ENCODE measurements at regions not wholly inside any gene's neighbourhood (a gene's known extent, or its start where the extent isn't known, plus 50 kb on each side); places are given as distances from the start of the nearest gene placed in this dataset.

DNA sequence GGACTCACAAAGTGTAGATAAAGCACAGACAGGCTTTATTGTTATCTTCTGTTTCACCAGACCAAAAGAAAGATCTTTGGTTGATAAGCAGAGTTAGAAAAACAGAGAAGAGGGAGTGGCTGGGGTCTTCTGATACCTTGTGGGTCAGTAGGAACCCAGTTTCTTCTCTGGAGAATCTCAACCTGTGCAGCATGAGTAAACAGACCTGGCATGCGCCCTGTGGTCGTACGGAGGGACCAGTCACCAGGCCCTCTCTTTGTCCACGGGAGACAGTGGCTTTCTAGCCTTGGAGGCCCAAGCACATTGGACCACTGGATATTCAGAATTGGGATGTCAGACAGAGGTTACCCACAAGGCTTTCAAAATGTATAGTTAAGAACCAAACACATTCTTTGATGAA lies 418.9 kb upstream of the FANCL start:
- H3K4me3 Mint-ChIP-seq = no peak overlapping the region
- no peaks in the 10 kb centered on the region for H3K27me3 Mint-ChIP-seq
- no peaks in the 10 kb centered on the region for H3K4me1 Mint-ChIP-seq
- H3K36me3 Mint-ChIP-seq (ENCODE audit: low read depth) = no peaks in the 10 kb centered on the region
- no peak for ATAC-seq
- no peak overlapping the region for H3K27ac Mint-ChIP-seq
- DNase-seq = no peak
- H3K9me3 Mint-ChIP-seq = no peaks in the 10 kb centered on the region

DNA sequence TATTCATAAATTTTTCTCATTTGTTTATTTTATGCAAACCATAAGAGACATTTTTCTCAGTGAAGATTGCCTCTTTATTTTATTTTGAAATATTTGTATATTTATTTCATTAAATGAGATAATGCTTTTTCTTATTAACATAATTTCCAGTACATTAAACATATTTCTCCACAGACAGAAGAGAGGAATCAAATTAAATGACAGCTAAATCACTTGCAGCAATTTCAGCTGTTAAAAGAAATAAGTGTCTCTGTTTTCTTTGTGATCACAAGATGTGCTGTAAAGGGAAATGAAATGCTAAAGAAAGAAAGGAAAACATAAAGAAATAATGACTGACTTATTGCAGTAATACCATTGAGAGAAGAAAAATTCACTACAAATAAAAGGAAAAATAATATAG lies 414.0 kb upstream of the FANCL start:
- DNase-seq (no peak), ATAC-seq (no peak)
- Mint-ChIP-seq H3K4me1 (no peaks in the 10 kb centered on the region), H3K4me3 (no peak overlapping the region), H3K27ac (no peak overlapping the region), H3K9me3 (no peaks in the 10 kb centered on the region), H3K36me3 (ENCODE audit: low read depth) (no peaks in the 10 kb centered on the region), H3K27me3 (no peaks in the 10 kb centered on the region)

DNA sequence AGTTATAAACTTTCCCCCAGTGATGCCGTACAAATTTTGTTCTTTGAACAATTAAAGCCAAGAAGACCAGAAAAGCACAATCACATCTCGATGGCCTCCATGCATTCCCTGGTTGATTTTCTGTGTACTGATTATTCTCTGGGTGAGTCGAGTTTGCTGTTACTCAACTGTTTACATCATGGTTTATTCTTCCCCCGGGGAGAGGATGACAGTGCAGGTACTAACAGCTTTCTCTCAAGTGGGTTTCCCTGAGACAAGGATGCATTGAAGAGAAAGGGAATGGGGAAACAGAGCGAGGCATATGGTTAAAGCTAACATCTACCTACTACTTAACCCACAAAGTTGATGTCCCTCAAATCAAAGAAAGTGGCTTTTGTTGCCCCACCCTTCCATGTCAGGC lies 410.8 kb upstream of the FANCL start:
- H3K27me3 Mint-ChIP-seq = no peaks in the 10 kb centered on the region
- H3K36me3 Mint-ChIP-seq (ENCODE audit: low read depth) = no peaks in the 10 kb centered on the region
- H3K4me1 Mint-ChIP-seq = no peaks in the 10 kb centered on the region
- no peaks in the 10 kb centered on the region for H3K9me3 Mint-ChIP-seq
- ATAC-seq (no peak), DNase-seq (no peak)
- H3K4me3 Mint-ChIP-seq = no peak overlapping the region
- no peak overlapping the region for H3K27ac Mint-ChIP-seq

DNA sequence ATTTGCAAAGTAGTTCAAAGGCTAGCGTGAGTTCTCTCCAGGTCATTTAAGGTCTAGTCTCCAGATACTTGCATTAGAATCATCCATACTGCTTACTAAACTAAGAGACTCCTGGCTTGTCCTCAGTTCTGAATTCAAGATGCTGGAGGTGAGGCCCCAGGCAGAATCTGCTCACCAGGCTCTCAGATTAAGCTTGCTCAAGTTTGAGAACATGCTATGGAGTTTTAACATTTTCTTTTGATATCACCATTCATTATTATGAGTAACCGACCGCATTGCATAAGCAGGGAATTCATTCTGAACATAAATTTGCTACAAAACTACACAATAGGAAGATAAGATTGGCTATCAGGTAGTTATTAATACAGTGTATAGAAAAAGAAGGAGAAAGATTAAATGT lies 409.7 kb upstream of the FANCL start:
- ATAC-seq (no peak), DNase-seq (no peak)
- Mint-ChIP-seq H3K27ac (no peak overlapping the region), H3K4me3 (no peak overlapping the region), H3K4me1 (no peaks in the 10 kb centered on the region), H3K36me3 (ENCODE audit: low read depth) (no peaks in the 10 kb centered on the region), H3K27me3 (no peaks in the 10 kb centered on the region), H3K9me3 (no peaks in the 10 kb centered on the region)

DNA sequence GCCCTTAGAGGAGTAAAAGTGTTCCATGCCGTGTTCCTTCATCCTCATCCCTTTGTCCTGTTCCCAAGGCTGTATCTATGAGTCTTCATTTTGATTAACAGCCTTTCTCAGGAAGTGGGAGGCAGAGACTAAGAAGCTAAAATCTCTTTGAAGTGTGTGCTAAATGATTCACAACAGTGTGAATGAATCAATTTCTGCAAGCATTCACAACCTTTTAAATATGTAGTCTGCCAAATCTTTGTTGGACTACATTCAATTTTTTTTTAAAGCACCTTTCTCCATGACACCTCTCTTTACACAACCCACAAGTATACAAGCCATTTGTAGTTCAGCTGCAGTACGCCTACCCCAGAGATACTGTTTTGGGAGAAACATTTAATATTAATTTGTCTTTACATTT lies 408.6 kb upstream of the FANCL start:
- DNase-seq (no peak), ATAC-seq (no peak)
- Mint-ChIP-seq H3K27ac (no peak overlapping the region), H3K4me1 (peaks cover 2% of the 10 kb centered on the region), H3K27me3 (no peaks in the 10 kb centered on the region), H3K4me3 (no peak overlapping the region), H3K9me3 (no peaks in the 10 kb centered on the region), H3K36me3 (ENCODE audit: low read depth) (no peaks in the 10 kb centered on the region)

DNA sequence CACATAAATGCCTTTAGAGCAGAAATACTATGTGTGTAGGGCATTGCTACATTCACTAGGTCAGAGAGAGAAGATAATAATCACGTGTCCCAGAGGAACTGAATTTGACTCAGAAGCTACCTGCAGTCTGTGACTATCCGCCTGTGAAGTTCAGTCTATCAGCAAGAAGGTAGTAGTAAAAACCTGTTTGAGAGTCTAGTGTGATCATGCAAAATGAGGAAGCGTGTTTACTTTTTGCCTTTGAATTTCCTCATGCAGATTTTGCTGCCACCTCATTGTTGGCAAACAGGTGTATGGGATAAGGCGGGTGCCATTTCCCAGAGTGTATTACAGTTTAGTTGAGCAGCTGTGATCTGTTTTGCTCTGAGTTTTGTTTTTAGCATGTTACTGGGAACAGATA lies 403.9 kb upstream of the FANCL start:
- H3K36me3 Mint-ChIP-seq (ENCODE audit: low read depth) = no peaks in the 10 kb centered on the region
- DNase-seq (no peak), ATAC-seq (no peak)
- H3K4me1 Mint-ChIP-seq = peaks cover 2% of the 10 kb centered on the region
- no peak overlapping the region for H3K27ac Mint-ChIP-seq
- no peaks in the 10 kb centered on the region for H3K9me3 Mint-ChIP-seq
- H3K27me3 Mint-ChIP-seq = peaks cover 2% of the 10 kb centered on the region
- no peak overlapping the region for H3K4me3 Mint-ChIP-seq

DNA sequence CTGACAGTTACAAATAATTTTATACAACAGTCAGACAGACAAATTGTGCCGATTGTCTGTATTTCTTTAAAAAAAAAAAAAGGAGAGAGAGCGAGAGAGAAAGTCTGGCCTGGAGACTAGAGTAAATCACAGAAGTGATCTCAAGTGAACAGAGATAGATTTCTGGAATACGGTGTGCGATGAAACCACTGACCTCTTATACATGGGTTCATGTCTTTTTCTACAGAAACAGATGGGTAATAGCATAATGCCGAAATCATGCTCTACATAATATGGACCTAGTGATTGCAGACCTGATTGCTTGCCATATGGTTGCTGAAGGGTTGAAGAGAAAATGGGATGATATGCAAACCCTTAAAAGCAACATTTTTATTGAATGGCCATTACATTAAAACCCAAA lies 403.3 kb upstream of the FANCL start:
- ATAC-seq (no peak), DNase-seq (no peak)
- Mint-ChIP-seq H3K4me1 (peaks cover 2% of the 10 kb centered on the region), H3K27me3 (peaks cover 2% of the 10 kb centered on the region), H3K9me3 (no peaks in the 10 kb centered on the region), H3K4me3 (no peak overlapping the region), H3K27ac (no peak overlapping the region), H3K36me3 (ENCODE audit: low read depth) (no peaks in the 10 kb centered on the region)

DNA sequence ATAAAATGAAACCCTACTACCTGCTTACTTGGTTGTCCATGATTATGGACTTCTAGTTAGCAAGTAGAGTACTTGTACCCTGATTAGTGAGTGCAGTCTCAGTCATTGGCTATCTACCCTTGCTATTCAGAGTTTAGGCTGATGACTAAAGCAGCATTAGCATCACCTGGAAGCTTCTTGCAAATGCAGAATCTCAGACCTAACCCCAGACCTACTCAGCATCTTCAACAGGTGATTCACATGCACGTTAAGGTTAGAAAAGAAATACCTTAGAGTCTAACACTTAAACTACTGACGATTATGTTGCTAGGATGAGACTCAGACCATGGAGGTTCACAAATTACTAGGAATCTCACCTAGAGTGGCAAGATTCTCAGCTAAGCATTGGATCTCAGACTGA lies 399.9 kb upstream of the FANCL start:
- DNase-seq (no peak), ATAC-seq (no peak)
- H3K4me3 Mint-ChIP-seq = no peak overlapping the region
- H3K36me3 Mint-ChIP-seq (ENCODE audit: low read depth) = no peaks in the 10 kb centered on the region
- H3K9me3 Mint-ChIP-seq = no peaks in the 10 kb centered on the region
- no peak overlapping the region for H3K27ac Mint-ChIP-seq
- peaks cover 2% of the 10 kb centered on the region for H3K27me3 Mint-ChIP-seq
- peaks cover 2% of the 10 kb centered on the region for H3K4me1 Mint-ChIP-seq

DNA sequence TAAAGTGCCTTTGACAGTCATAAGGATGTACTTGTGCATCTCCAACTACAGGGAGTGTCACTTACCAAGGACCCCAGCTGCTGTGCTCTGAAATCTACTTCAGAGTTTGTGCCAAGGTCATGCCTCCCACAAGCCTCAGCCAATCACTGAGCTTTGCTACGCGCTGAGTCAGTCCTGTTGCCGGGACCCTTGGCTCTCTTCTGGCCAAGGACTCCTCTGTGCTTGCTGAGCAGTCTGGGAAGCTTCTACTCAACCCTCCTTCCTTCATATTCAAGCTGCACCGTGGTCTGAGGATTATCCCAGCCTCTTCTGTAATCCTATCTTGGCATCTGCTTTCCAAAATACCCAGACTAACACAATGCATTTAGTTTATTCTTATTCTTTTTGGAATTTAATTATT lies 398.9 kb upstream of the FANCL start:
- DNase-seq (no peak), ATAC-seq (no peak)
- Mint-ChIP-seq H3K4me1 (no peaks in the 10 kb centered on the region), H3K36me3 (ENCODE audit: low read depth) (no peaks in the 10 kb centered on the region), H3K27me3 (peaks cover 2% of the 10 kb centered on the region), H3K27ac (no peak overlapping the region), H3K9me3 (no peaks in the 10 kb centered on the region), H3K4me3 (no peak overlapping the region)

DNA sequence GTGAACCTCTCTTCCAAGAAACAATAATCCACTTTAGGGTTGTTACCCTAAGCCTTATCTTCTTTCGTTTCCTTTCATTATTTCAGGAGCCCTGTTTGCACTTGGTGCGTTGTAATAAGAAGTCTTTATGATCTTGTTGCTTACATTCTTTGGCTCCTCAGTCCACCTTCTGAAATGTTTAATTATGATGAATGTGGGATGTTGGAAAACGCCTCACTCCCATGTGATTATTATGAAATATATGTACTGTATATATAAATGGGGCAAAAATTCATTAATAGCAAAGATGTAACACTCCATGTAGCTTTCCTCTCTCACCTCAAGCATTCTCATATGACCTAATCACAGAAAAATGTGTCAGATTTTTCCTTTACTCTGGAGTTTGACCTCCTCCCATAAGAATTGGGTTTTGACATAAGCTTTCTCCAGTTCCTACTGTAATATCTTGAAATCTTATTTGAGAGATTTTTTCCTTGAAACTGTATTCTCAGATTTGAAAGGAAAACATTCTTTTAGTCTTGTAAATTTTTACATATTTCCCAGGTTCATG lies 397.2 kb upstream of the FANCL start:
- H3K27ac Mint-ChIP-seq = no peak overlapping the region
- H3K9me3 Mint-ChIP-seq = no peaks in the 10 kb centered on the region
- no peak overlapping the region for H3K4me3 Mint-ChIP-seq
- no peaks in the 10 kb centered on the region for H3K4me1 Mint-ChIP-seq
- H3K27me3 Mint-ChIP-seq = peaks cover 2% of the 10 kb centered on the region
- ATAC-seq (no peak), DNase-seq (no peak)
- H3K36me3 Mint-ChIP-seq (ENCODE audit: low read depth) = no peaks in the 10 kb centered on the region

DNA sequence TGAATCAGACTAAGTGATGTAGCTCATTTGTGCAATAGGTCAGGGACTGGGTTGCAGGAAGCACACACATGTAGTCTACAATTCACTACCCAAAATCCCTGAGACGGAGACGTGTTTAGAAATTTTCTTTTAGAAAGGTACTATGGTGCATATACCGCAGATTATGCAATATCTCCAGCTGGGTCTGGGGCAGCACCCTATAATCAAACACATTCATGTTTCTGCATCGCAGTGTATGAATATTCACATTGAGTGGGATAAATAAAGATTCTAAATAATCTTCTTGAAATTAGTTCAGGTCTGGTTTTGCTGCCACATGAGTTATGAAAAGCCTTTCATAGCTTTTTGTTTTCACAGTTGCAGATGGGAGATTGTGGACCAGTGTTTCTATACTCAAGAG lies 395.7 kb upstream of the FANCL start:
- Mint-ChIP-seq H3K36me3 (ENCODE audit: low read depth) (no peaks in the 10 kb centered on the region), H3K27me3 (no peaks in the 10 kb centered on the region), H3K9me3 (no peaks in the 10 kb centered on the region), H3K4me1 (no peaks in the 10 kb centered on the region), H3K27ac (no peak overlapping the region), H3K4me3 (no peak overlapping the region)
- ATAC-seq (no peak), DNase-seq (no peak)

DNA sequence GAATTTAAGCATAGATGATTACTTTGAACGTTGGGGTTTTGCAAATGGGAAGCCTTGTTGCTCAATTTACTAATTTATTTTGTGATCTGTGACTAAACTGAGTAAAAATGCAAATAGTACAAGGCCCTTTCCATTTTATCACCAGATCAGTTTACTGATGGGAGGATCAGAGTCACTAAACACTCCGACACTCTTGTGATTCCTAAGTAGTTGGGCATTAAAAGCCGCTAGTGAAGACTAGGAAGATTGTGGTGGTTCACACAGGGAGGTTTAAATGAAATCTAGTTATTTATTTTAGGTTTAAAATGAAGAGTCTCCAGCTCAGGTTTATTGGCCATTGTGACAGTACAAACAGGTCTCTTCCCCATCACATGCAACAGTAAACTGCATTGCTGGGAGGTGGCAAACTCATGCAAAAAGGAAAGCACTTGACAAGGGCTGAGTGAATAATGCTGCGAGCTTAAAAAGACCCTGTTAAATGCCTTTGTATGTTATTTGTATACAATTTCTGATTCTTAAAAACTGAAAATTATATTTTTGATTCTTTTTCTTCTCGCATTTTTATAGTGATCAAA lies 394.8 kb upstream of the FANCL start:
- Mint-ChIP-seq H3K4me3 (no peak overlapping the region), H3K4me1 (no peaks in the 10 kb centered on the region), H3K9me3 (no peaks in the 10 kb centered on the region), H3K27ac (no peak overlapping the region), H3K36me3 (ENCODE audit: low read depth) (no peaks in the 10 kb centered on the region), H3K27me3 (no peaks in the 10 kb centered on the region)
- no peak for DNase-seq
- ATAC-seq = no peak

DNA sequence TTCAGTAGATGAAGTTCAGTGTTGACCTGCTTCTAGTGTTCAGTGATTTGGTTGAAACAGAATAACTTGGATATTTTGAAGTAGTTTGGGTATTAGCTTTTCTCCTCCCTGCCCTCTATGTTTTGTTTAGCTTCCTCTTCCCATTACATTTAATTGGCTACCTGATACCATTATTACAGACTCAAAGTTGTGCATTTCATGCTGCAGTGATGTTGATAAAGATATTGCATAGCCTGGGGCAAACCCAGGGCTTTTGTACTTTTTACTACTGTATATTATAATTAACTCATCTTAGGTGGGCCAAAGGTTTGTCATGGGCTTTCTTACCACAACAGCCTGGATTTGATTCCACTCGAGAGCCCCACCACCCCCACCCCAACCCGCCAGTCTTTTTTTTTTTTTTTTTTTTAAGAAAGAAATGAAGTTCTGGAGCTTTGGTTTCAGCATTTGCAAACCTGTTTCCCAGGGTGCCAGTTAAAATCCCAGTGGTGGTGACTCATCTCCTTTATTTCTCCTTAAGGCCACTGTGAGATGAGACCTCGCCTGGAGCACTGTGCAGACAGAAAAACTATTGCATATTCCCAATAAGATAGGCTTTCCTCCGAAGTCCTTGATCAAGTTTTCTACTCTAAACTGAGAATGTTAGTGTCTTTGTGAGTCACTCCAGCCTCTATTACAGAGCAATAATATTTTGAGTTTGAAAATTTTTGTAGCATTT lies 393.7 kb upstream of the FANCL start:
- ATAC-seq (no peak), DNase-seq (no peak)
- Mint-ChIP-seq H3K4me1 (no peaks in the 10 kb centered on the region), H3K36me3 (ENCODE audit: low read depth) (no peaks in the 10 kb centered on the region), H3K9me3 (no peaks in the 10 kb centered on the region), H3K4me3 (no peak overlapping the region), H3K27ac (no peak overlapping the region), H3K27me3 (no peaks in the 10 kb centered on the region)

DNA sequence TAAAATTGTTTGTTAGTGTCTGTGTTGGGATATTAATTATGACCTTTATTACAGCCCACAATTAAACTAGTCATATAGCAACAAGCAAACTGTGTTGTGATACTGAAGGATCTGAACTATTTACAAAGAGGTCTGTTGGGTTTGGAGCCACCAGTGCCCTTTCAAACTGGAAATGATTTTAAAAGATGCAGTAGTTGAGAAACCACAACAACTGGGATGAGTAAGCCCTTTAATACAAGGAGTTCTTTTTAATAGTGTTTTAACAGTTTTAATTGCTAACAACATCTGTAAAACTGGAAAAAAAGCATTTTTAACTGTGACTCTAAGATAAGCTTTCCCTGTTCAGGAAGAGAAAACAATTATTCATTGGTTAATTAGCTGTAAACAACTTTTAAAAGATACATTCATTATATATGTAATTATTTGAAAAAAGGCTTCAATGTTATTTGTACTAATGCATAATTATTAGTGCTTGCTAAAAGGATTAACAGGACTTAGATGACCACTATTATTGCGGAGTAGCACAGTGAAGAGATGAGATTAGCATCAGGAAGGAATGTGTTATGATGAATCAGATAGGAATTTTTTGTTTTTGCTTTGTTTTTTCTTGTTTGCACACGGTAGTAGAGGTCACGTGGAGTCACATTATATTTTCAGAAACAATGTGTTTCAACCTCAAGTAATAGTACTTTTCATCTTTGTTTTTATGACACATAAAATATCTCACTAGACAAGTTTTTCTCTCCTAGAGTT lies 392.7 kb upstream of the FANCL start:
- DNase-seq (no peak), ATAC-seq (no peak)
- H3K27me3 Mint-ChIP-seq = no peaks in the 10 kb centered on the region
- no peaks in the 10 kb centered on the region for H3K4me1 Mint-ChIP-seq
- no peak overlapping the region for H3K4me3 Mint-ChIP-seq
- H3K9me3 Mint-ChIP-seq = no peaks in the 10 kb centered on the region
- no peak overlapping the region for H3K27ac Mint-ChIP-seq
- no peaks in the 10 kb centered on the region for H3K36me3 Mint-ChIP-seq (ENCODE audit: low read depth)

DNA sequence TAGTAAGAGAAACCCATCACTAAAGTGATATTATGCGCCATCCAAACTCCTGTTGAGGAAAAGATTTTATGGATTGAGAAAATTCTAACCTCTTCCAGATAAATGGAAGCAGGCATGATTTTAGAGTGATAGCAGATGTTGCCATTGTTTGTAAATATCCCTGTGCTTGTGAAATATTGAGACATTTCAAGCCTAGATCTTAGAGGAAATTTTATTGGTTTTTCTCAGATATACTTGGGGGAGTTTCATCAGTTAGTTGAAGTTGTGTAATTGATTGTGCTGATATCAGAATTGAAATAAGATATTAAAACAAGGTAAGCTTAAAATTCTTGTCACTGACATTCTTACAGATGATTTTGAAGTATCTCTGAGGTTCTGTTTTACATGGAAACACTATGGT lies 390.9 kb upstream of the FANCL start:
- H3K4me3 Mint-ChIP-seq = no peak overlapping the region
- ATAC-seq (no peak), DNase-seq (no peak)

More for the DNA sequence above, 390.9 kb upstream of the FANCL start:
- H3K27ac Mint-ChIP-seq = no peak overlapping the region
- no peaks in the 10 kb centered on the region for H3K4me1 Mint-ChIP-seq
- H3K36me3 Mint-ChIP-seq (ENCODE audit: low read depth) = no peaks in the 10 kb centered on the region
- no peaks in the 10 kb centered on the region for H3K27me3 Mint-ChIP-seq
- no peaks in the 10 kb centered on the region for H3K9me3 Mint-ChIP-seq

Measured in activated naive CD8-positive, alpha-beta T cell treated with anti-CD3 and anti-CD28 coated beads, Interleukin-2, amount 50 U/mL, for 24 hours (primary cell).